HUES64 (cell line): ENCODE measurements at regions not wholly inside any gene's neighbourhood (a gene's known extent, or its start where the extent isn't known, plus 50 kb on each side); places are given as distances from the start of the nearest gene placed in this dataset.

Experiments used
- H3K27ac ChIP-seq: 2 replicates; pipeline ENCODE4 v1.7.0; 2013; ENCODE audit warnings: low read depth, low read length, inconsistent platforms
- H3K27me3 ChIP-seq: 2 replicates; pipeline ENCODE4 v1.6.1; 2013; ENCODE audit warnings: mild to moderate bottlenecking, low read length; ENCODE audit not compliant: insufficient read depth
- H3K36me3 ChIP-seq: 2 replicates; pipeline ENCODE4 v1.6.1; 2013; ENCODE audit warnings: mild to moderate bottlenecking, low read length; ENCODE audit not compliant: insufficient read depth
- H3K4me1 ChIP-seq: 2 replicates; pipeline ENCODE4 v1.6.1; 2013; ENCODE audit warnings: mild to moderate bottlenecking, low read length, moderate library complexity; ENCODE audit not compliant: insufficient read depth
- H3K4me3 ChIP-seq: 2 replicates; pipeline ENCODE4 v1.5.1; 2013; ENCODE audit warnings: mild to moderate bottlenecking, low read length, moderate library complexity
- H3K9ac ChIP-seq: 2 replicates; pipeline ENCODE4 v1.6.1; 2013; ENCODE audit warnings: mild to moderate bottlenecking, low read depth, low read length
- H3K9me3 ChIP-seq: 2 replicates; pipeline ENCODE4 v1.6.1; 2013; ENCODE audit warnings: low read depth, low read length; ENCODE audit not compliant: insufficient read depth
- WGBS: fragments of 150-250, 120-280 bp; methylation state at CpG from one replicate; pipeline ENCODE4 v1.1.7; 2013; ENCODE audit warnings: missing lambda C conversion rate; 5-methylcytosine and 5-hydroxymethylcytosine counted together

- Histone ChIP-seq H3K36me3 (no peaks in the 10 kb centered on the region), H3K4me3 (no peak overlapping the region), H3K27ac (no peak overlapping the region), H3K9me3 (no peaks in the 10 kb centered on the region), H3K27me3 (no peaks in the 10 kb centered on the region), H3K9ac (no peak overlapping the region), H3K4me1 (peaks cover 14% of the 10 kb centered on the region; the same call in 1 of the 2 replicates)
- WGBS = 67% methylated on average over 7 of the region's 7 CpGs
Measured at GRCh38 chr3:117920253-117920898, 1114.3 kb downstream of the IGSF11 start.

GRCh38 chr3:117921411-117921810 is 1113.2 kb downstream of the IGSF11 start:
- no peaks in the 10 kb centered on the region for H3K27me3 ChIP-seq
- no peak overlapping the region for H3K4me3 ChIP-seq
- H3K9ac ChIP-seq = no peak overlapping the region
- peaks cover 14% of the 10 kb centered on the region; the same call in 1 of the 2 replicates for H3K4me1 ChIP-seq
- H3K9me3 ChIP-seq = no peaks in the 10 kb centered on the region
- H3K27ac ChIP-seq = no peak overlapping the region
- 93% methylated on average over 3 of the region's 3 CpGs for WGBS
- H3K36me3 ChIP-seq = no peaks in the 10 kb centered on the region

GRCh38 chr3:117922039-117922438 is 1112.6 kb downstream of the IGSF11 start:
- H3K4me1 ChIP-seq = peaks cover 14% of the 10 kb centered on the region; the same call in 1 of the 2 replicates
- no peaks in the 10 kb centered on the region for H3K9me3 ChIP-seq
- no peak overlapping the region for H3K27ac ChIP-seq
- H3K4me3 ChIP-seq = no peak overlapping the region
- no peaks in the 10 kb centered on the region for H3K27me3 ChIP-seq
- no peak overlapping the region for H3K9ac ChIP-seq
- no peaks in the 10 kb centered on the region for H3K36me3 ChIP-seq
- 78% methylated on average over 3 of the region's 4 CpGs for WGBS

GRCh38 chr3:117926819-117927218 is 1107.8 kb downstream of the IGSF11 start:
- no peak overlapping the region for H3K9ac ChIP-seq
- H3K9me3 ChIP-seq = no peaks in the 10 kb centered on the region
- H3K36me3 ChIP-seq = no peaks in the 10 kb centered on the region
- no peak overlapping the region for H3K27ac ChIP-seq
- H3K4me1 ChIP-seq = peaks cover 10% of the 10 kb centered on the region; the same call in 1 of the 2 replicates
- no peak overlapping the region for H3K4me3 ChIP-seq
- H3K27me3 ChIP-seq = no peaks in the 10 kb centered on the region

- no peak overlapping the region for H3K4me3 ChIP-seq
- H3K9me3 ChIP-seq = no peaks in the 10 kb centered on the region
- H3K4me1 ChIP-seq = no peaks in the 10 kb centered on the region
- H3K36me3 ChIP-seq = no peaks in the 10 kb centered on the region
- no peaks in the 10 kb centered on the region for H3K27me3 ChIP-seq
- 100% methylated on average over 1 of the region's 1 CpG for WGBS
- no peak overlapping the region for H3K9ac ChIP-seq
- no peak overlapping the region for H3K27ac ChIP-seq
Measured at GRCh38 chr3:117927825-117928224, 1106.8 kb downstream of the IGSF11 start.

GRCh38 chr3:117928836-117929235 is 1105.8 kb downstream of the IGSF11 start:
- H3K9me3 ChIP-seq = no peaks in the 10 kb centered on the region
- H3K36me3 ChIP-seq = no peaks in the 10 kb centered on the region
- no peaks in the 10 kb centered on the region for H3K4me1 ChIP-seq
- no peak overlapping the region for H3K4me3 ChIP-seq
- no peak overlapping the region for H3K27ac ChIP-seq
- no peaks in the 10 kb centered on the region for H3K27me3 ChIP-seq
- H3K9ac ChIP-seq = no peak overlapping the region

- H3K9ac ChIP-seq = no peak overlapping the region
- H3K4me3 ChIP-seq = no peak overlapping the region
- no peaks in the 10 kb centered on the region for H3K4me1 ChIP-seq
- H3K27ac ChIP-seq = no peak overlapping the region
- no peaks in the 10 kb centered on the region for H3K27me3 ChIP-seq
- H3K36me3 ChIP-seq = no peaks in the 10 kb centered on the region
- no peaks in the 10 kb centered on the region for H3K9me3 ChIP-seq
Measured at GRCh38 chr3:117932441-117932840, 1102.2 kb downstream of the IGSF11 start.

- Histone ChIP-seq H3K9ac (no peak overlapping the region), H3K4me1 (no peaks in the 10 kb centered on the region), H3K27me3 (no peaks in the 10 kb centered on the region), H3K27ac (no peak overlapping the region), H3K9me3 (no peaks in the 10 kb centered on the region), H3K4me3 (no peak overlapping the region), H3K36me3 (no peaks in the 10 kb centered on the region)
- 96% methylated on average over 4 of the region's 4 CpGs for WGBS
Measured at GRCh38 chr3:117936159-117936558, 1098.5 kb downstream of the IGSF11 start.

- 100% methylated on average over 2 of the region's 2 CpGs for WGBS
- no peaks in the 10 kb centered on the region for H3K9me3 ChIP-seq
- H3K27ac ChIP-seq = no peak overlapping the region
- H3K36me3 ChIP-seq = no peaks in the 10 kb centered on the region
- H3K9ac ChIP-seq = no peak overlapping the region
- no peak overlapping the region for H3K4me3 ChIP-seq
- H3K4me1 ChIP-seq = no peaks in the 10 kb centered on the region
- no peaks in the 10 kb centered on the region for H3K27me3 ChIP-seq
Measured at GRCh38 chr3:117938974-117939373, 1095.7 kb downstream of the IGSF11 start.

GRCh38 chr3:117939425-117940027 is 1095.1 kb downstream of the IGSF11 start:
- 98% methylated on average over 1 of the region's 1 CpG for WGBS

GRCh38 chr3:117941015-117941414 is 1093.6 kb downstream of the IGSF11 start:
- Histone ChIP-seq H3K36me3 (no peaks in the 10 kb centered on the region), H3K9me3 (no peaks in the 10 kb centered on the region), H3K4me1 (no peaks in the 10 kb centered on the region), H3K27me3 (no peaks in the 10 kb centered on the region), H3K9ac (no peak overlapping the region), H3K4me3 (no peak overlapping the region), H3K27ac (no peak overlapping the region)

More at GRCh38 chr3:117939425-117940027, 1095.1 kb downstream of the IGSF11 start:
- H3K36me3 ChIP-seq = no peaks in the 10 kb centered on the region
- no peaks in the 10 kb centered on the region for H3K9me3 ChIP-seq
- H3K27ac ChIP-seq = no peak overlapping the region
- no peaks in the 10 kb centered on the region for H3K27me3 ChIP-seq
- no peak overlapping the region for H3K4me3 ChIP-seq
- H3K4me1 ChIP-seq = no peaks in the 10 kb centered on the region
- H3K9ac ChIP-seq = no peak overlapping the region

- Histone ChIP-seq H3K4me1 (no peaks in the 10 kb centered on the region), H3K4me3 (no peak overlapping the region), H3K9ac (no peak overlapping the region), H3K36me3 (no peaks in the 10 kb centered on the region), H3K9me3 (no peaks in the 10 kb centered on the region), H3K27me3 (no peaks in the 10 kb centered on the region), H3K27ac (no peak overlapping the region)
- WGBS = over 99% methylated on average over 4 of the region's 4 CpGs
Measured at GRCh38 chr3:117941756-117942155, 1092.9 kb downstream of the IGSF11 start.
